Activated CD8-positive, alpha-beta T cell treated with anti-CD3 and anti-CD28 coated beads for 36 hours (primary cell): ENCODE measurements at regions not wholly inside any gene's neighbourhood (a gene's known extent, or its start where the extent isn't known, plus 50 kb on each side); places are given as distances from the start of the nearest gene placed in this dataset.
A peak's percentile ranks its signal among the peaks of the same experiment; 100 is the strongest.

Source experiments
- ATAC-seq: fragments of 200-7000 bp; cut with Tn5 transposase; one replicate; pipeline ENCODE4 v1.10.0; 2021; ENCODE audit warnings: mild to moderate bottlenecking, moderate library complexity
- CTCF ChIA-PET: fragments of 350-600 bp; sonication (Branson Sonifier 250); formaldehyde crosslinking; loops from one replicate; lab custom pipeline; 2021; ENCODE audit warnings: antibody characterized with exemption; lab: Charles Lee
- POLR2A ChIA-PET: fragments of 350-600 bp; sonication (Branson Sonifier 250); formaldehyde crosslinking; loops from one replicate; lab custom pipeline; 2021; ENCODE audit warnings: antibody characterized with exemption; lab: Charles Lee
- DNase-seq: peaks from one replicate; pipeline ENCODE4 v3.0.0-alpha.2; 2020
- H3K27ac Mint-ChIP-seq: one replicate; pipeline ENCODE4 v1.8.0; 2021; ENCODE audit warnings: mild to moderate bottlenecking, mixed read lengths
- H3K27me3 Mint-ChIP-seq: one replicate; pipeline ENCODE4 v1.8.0; 2021; ENCODE audit warnings: mixed read lengths
- H3K36me3 Mint-ChIP-seq: one replicate; pipeline ENCODE4 v1.8.0; 2021; ENCODE audit warnings: low read depth, mixed read lengths
- H3K4me1 Mint-ChIP-seq: one replicate; pipeline ENCODE4 v1.8.0; 2021; ENCODE audit warnings: low read depth, mixed read lengths
- H3K4me3 Mint-ChIP-seq: one replicate; pipeline ENCODE4 v1.8.0; 2021; ENCODE audit warnings: mild to moderate bottlenecking, moderate library complexity, mixed read lengths
- H3K9me3 Mint-ChIP-seq: one replicate; pipeline ENCODE4 v1.8.0; 2021; ENCODE audit warnings: mixed read lengths
- CTCF ChIP-seq: fragments of 200-600 bp; IDR thresholded peaks from one replicate; pipeline ENCODE4 v1.8.0; 2022; ENCODE audit warnings: antibody characterized with exemption, mild to moderate bottlenecking
- intact Hi-C: fragments of 100-400 bp; cut with micrococcal nuclease; formaldehyde crosslinking; loops from one replicate; pipeline ENCODE4 v1.10.0; 2022

- peaks cover 1% of the 10 kb centered on the region for H3K27me3 Mint-ChIP-seq
- DNase-seq (no peak), ATAC-seq (no peak)
- no peak for TF ChIP-seq CTCF
- CTCF ChIA-PET, result interaction anchor here (1.0 kb wide), 1 partner anchor 27 kb away, joined by 4 read pairs; no protein-coding TSS in a partner anchor
- H3K36me3 Mint-ChIP-seq, result no peaks in the 10 kb centered on the region
- H3K9me3 Mint-ChIP-seq, result peaks cover 5% of the 10 kb centered on the region
- H3K4me1 Mint-ChIP-seq, result peaks cover 3% of the 10 kb centered on the region
- intact Hi-C loops, result no loop called here
- no peak overlapping the region for H3K27ac Mint-ChIP-seq
- H3K4me3 Mint-ChIP-seq, result no peak overlapping the region
- POLR2A ChIA-PET, result no interaction called here
Measured at GRCh38 chr19:13652810-13653590, 111.3 kb upstream of the MRI1 start.

GRCh38 chr19:13646758-13647157 lies 117.6 kb upstream of the MRI1 start:
- Mint-ChIP-seq H3K27me3 (peaks cover 7% of the 10 kb centered on the region), H3K4me3 (no peak overlapping the region), H3K27ac (no peak overlapping the region), H3K4me1 (no peaks in the 10 kb centered on the region), H3K9me3 (no peaks in the 10 kb centered on the region), H3K36me3 (no peaks in the 10 kb centered on the region)
- ATAC-seq (no peak), DNase-seq (no peak)
- POLR2A ChIA-PET, result no interaction called here
- intact Hi-C loops, result no loop called here
- CTCF ChIA-PET, result no interaction called here
- no peak for TF ChIP-seq CTCF

- ChIA-PET POLR2A (no interaction called here), CTCF (no interaction called here)
- no peaks in the 10 kb centered on the region for H3K9me3 Mint-ChIP-seq
- H3K36me3 Mint-ChIP-seq, result no peaks in the 10 kb centered on the region
- no peak for ATAC-seq
- H3K27me3 Mint-ChIP-seq, result peaks cover 11% of the 10 kb centered on the region
- DNase-seq, result peak; percentile 6
- intact Hi-C loops, result no loop called here
- TF ChIP-seq CTCF, result no peak
- H3K27ac Mint-ChIP-seq, result no peak overlapping the region
- H3K4me1 Mint-ChIP-seq, result no peaks in the 10 kb centered on the region
- H3K4me3 Mint-ChIP-seq, result no peak overlapping the region
Measured at GRCh38 chr19:13644645-13645044, 119.7 kb upstream of the MRI1 start.

GRCh38 chr19:13640611-13641010 lies 123.7 kb upstream of the MRI1 start:
- TF ChIP-seq CTCF, result no peak
- Mint-ChIP-seq H3K9me3 (no peaks in the 10 kb centered on the region), H3K36me3 (no peaks in the 10 kb centered on the region), H3K4me1 (peaks cover 2% of the 10 kb centered on the region), H3K4me3 (no peak overlapping the region), H3K27ac (no peak overlapping the region), H3K27me3 (peaks cover 20% of the 10 kb centered on the region)
- intact Hi-C loops, result no loop called here
- CTCF ChIA-PET, result no interaction called here
- no peak for ATAC-seq
- DNase-seq, result no peak
- POLR2A ChIA-PET, result no interaction called here

GRCh38 chr19:13639342-13639929 lies 124.9 kb upstream of the MRI1 start:
- DNase-seq, result no peak
- no peaks in the 10 kb centered on the region for H3K36me3 Mint-ChIP-seq
- H3K4me1 Mint-ChIP-seq, result peaks cover 2% of the 10 kb centered on the region
- H3K4me3 Mint-ChIP-seq, result no peak overlapping the region
- H3K9me3 Mint-ChIP-seq, result no peaks in the 10 kb centered on the region
- POLR2A ChIA-PET, result no interaction called here
- H3K27me3 Mint-ChIP-seq, result peaks cover 20% of the 10 kb centered on the region
- intact Hi-C loops, result no loop called here
- H3K27ac Mint-ChIP-seq, result no peak overlapping the region
- TF ChIP-seq CTCF, result no peak
- no peak for ATAC-seq
- CTCF ChIA-PET, result no interaction called here
